K562 (cell line): ENCODE measurements at regions not wholly inside any gene's neighbourhood (a gene's known extent, or its start where the extent isn't known, plus 50 kb on each side); places are given as distances from the start of the nearest gene placed in this dataset.

Source experiments
- CEBPG ChIP-seq, 3 experiments: fragments of 200-800 bp in 1 of 3; sonication (Bioruptor generic) in 1 of 3; sonication (generic) in 1 of 3; formaldehyde crosslinking in 1 of 3; IDR thresholded peaks in 2 of 3; conservative IDR thresholded peaks in 1 of 3; 2 replicates each; pipeline versions ENCODE4 v1.6.1 to v1.8.0; 2016 to 2022; ENCODE audit warnings: missing compliant biosample characterization in 2 of 3, missing genetic modification characterization in 2 of 3, mild to moderate bottlenecking in 1 of 3, missing genetic modification reagents in 1 of 3
- E2F8 ChIP-seq: fragments of 450-650 bp; IDR thresholded peaks from 2 replicates; pipeline ENCODE4 v1.7.1; 2018; ENCODE audit warnings: mild to moderate bottlenecking, low read depth; ENCODE audit not compliant: partially characterized antibody
- ELK3 ChIP-seq: fragments of 450-650 bp; formaldehyde crosslinking; IDR thresholded peaks from 2 replicates; pipeline ENCODE4 v1.4.0; 2020; ENCODE audit warnings: mild to moderate bottlenecking
- GATA2 ChIP-seq: sonication (generic); formaldehyde crosslinking; IDR thresholded peaks from 2 replicates; pipeline ENCODE4 v1.4.0; 2020; ENCODE audit warnings: mild to moderate bottlenecking, missing genetic modification reagents
- HDAC8 ChIP-seq: fragments of 450-650 bp; IDR thresholded peaks from 2 replicates; pipeline ENCODE4 v1.6.1; 2016; ENCODE audit warnings: mild to moderate bottlenecking, missing genetic modification characterization, moderate library complexity, missing compliant biosample characterization
- ILK ChIP-seq: fragments of 450-650 bp; IDR thresholded peaks from 2 replicates; pipeline ENCODE4 v1.6.1; 2016; ENCODE audit warnings: missing genetic modification characterization, low read depth, mild to moderate bottlenecking, missing compliant biosample characterization, moderate library complexity, borderline replicate concordance
- KDM5B ChIP-seq: fragments of 200-600 bp; sonication (generic); IDR thresholded peaks from 2 replicates; pipeline ENCODE4 v1.6.1; 2012; ENCODE audit warnings: low read depth, mild to moderate bottlenecking, moderate library complexity, low read length, control low read depth, inconsistent platforms; ENCODE audit not compliant: insufficient replicate concordance
- MAFG ChIP-seq: fragments of 450-650 bp; conservative IDR thresholded peaks from 2 replicates; pipeline ENCODE4 v1.6.1; 2016; ENCODE audit warnings: missing genetic modification characterization, missing compliant biosample characterization
- MAX ChIP-seq: sonication (generic); formaldehyde crosslinking; IDR thresholded peaks from 2 replicates; pipeline ENCODE4 v1.9.0; 2022; ENCODE audit warnings: mild to moderate bottlenecking, missing genetic modification reagents
- MTA2 ChIP-seq: fragments of 450-650 bp; IDR thresholded peaks from 2 replicates; pipeline ENCODE4 v1.6.1; 2016; ENCODE audit warnings: low read depth
- NR2F6 ChIP-seq: fragments of 450-650 bp; formaldehyde crosslinking; IDR thresholded peaks from 2 replicates; pipeline ENCODE4 v1.4.0; 2020; ENCODE audit warnings: mild to moderate bottlenecking
- SP2 ChIP-seq: IDR thresholded peaks from 2 replicates; pipeline ENCODE4 v1.6.1; 2011; ENCODE audit warnings: mild to moderate bottlenecking, low read depth, low read length, moderate library complexity; ENCODE audit not compliant: poor library complexity, severe bottlenecking; ENCODE audit errors: extremely low read depth
- STAT6 ChIP-seq: sonication (generic); formaldehyde crosslinking; IDR thresholded peaks from 2 replicates; pipeline ENCODE4 v1.8.1; 2023; ENCODE audit warnings: mild to moderate bottlenecking, missing genetic modification reagents
- TEAD4 ChIP-seq, 2 experiments: sonication (generic) in 1 of 2; formaldehyde crosslinking in 1 of 2; IDR thresholded peaks; 2 replicates each; pipeline versions ENCODE4 v1.6.1 to v1.8.0; 2012 to 2022; ENCODE audit warnings: borderline replicate concordance in 1 of 2, inconsistent platforms in 1 of 2, low read length in 1 of 2, mild to moderate bottlenecking in 1 of 2, missing genetic modification reagents in 1 of 2
- YBX1 ChIP-seq: fragments of 450-650 bp; IDR thresholded peaks from 2 replicates; pipeline ENCODE4 v1.7.1; 2016; ENCODE audit warnings: mild to moderate bottlenecking
- TF ChIP-seq, protein P1 (sequence below): fragments of 450-650 bp; IDR thresholded peaks from 2 replicates; pipeline ENCODE4 v1.6.1; 2016; ENCODE audit warnings: mild to moderate bottlenecking

DNA sequence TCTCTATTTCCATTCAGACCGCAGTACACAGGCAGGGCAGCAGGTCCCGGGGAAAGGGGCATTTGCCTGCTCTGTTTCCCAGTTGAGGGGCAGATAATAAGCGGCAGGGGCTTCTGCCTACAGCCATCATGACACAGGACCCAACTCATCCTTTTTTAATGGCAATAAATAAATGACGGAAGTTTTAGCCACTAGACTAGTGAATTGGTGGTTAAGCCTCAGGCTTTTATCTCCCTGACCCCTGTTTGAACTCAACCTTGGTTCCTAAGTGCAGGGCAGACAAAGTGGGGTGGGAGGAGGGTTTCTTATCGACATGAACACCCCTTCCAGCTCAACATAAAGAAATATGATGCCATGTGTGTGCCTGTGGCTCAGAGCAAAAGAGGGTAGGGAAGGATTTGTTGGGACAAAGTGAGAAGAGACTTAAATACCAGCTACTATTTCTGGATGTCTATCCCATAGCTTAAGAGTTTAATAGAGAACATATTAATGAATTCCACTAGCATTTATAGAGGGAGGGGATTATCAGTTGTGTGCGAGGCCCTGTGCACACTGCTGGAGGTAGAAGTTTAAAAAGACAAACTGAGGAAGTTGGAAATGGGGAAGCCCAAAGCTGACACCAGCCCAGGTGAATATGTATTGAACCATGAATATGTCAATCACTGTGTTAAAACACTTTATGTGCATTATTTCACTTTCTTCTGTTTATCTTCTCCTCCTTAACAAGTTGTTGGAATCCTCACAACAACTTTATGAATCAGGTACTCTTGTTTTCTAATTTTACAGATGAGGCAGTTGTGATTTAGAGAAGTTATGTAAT, 939.4 kb downstream of the MCTP2 start (continued):
- no peak for TF ChIP-seq ELK3
- no peak for TF ChIP-seq STAT6 (CRISPR knock-in tag)
- no peak for TF ChIP-seq CEBPG (CRISPR knock-in tag; IDR thresholded peaks at IDR 0.05)
- no peak for TF ChIP-seq CEBPG (tag; conservative IDR thresholded peaks at IDR 0.05 in 1 of 2, IDR thresholded peaks at IDR 0.05 in 1 of 2)
- TF ChIP-seq HDAC8 (tag), result no peak
- no peak for TF ChIP-seq NR2F6 (CRISPR knock-in tag)
- TF ChIP-seq MTA2, result peak; percentile 78
- TF ChIP-seq, protein P1, sequence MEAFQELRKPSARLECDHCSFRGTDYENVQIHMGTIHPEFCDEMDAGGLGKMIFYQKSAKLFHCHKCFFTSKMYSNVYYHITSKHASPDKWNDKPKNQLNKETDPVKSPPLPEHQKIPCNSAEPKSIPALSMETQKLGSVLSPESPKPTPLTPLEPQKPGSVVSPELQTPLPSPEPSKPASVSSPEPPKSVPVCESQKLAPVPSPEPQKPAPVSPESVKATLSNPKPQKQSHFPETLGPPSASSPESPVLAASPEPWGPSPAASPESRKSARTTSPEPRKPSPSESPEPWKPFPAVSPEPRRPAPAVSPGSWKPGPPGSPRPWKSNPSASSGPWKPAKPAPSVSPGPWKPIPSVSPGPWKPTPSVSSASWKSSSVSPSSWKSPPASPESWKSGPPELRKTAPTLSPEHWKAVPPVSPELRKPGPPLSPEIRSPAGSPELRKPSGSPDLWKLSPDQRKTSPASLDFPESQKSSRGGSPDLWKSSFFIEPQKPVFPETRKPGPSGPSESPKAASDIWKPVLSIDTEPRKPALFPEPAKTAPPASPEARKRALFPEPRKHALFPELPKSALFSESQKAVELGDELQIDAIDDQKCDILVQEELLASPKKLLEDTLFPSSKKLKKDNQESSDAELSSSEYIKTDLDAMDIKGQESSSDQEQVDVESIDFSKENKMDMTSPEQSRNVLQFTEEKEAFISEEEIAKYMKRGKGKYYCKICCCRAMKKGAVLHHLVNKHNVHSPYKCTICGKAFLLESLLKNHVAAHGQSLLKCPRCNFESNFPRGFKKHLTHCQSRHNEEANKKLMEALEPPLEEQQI, result no peak
- TF ChIP-seq E2F8, result no peak
- TF ChIP-seq TEAD4 (IDR thresholded peaks at IDR 0.05; ENCODE audit: low read length), result peak; percentile 93
- TF ChIP-seq TEAD4 (CRISPR knock-in tag; IDR thresholded peaks at IDR 0.05; ENCODE audit: borderline replicate concordance), result no peak
- peak; percentile 58; the same call in 1 of the 2 replicates for TF ChIP-seq GATA2
- no peak for TF ChIP-seq MAFG (tag)
- no peak for TF ChIP-seq SP2
- no peak for TF ChIP-seq KDM5B
- TF ChIP-seq YBX1, result no peak
- TF ChIP-seq ILK (tag), result no peak
- no peak for TF ChIP-seq MAX (CRISPR knock-in tag)
